Uterus (tissue), 3 donors: ENCODE measurements at regions not wholly inside any gene's neighbourhood (a gene's known extent, or its start where the extent isn't known, plus 50 kb on each side); places are given as distances from the start of the nearest gene placed in this dataset.
A peak's percentile ranks its signal among the peaks of the same experiment; 100 is the strongest.

Experiments
- DNase-seq, 2 donors: peaks; one replicate each; pipeline ENCODE4 v3.0.0-alpha.2; 2019 to 2020
- H3K27ac ChIP-seq, 2 donors: fragments of 200-600 bp; sonication (generic); 1 replicate in 1 of 2; 2 replicates in 1 of 2; pipeline ENCODE4 v1.5.1; 2016 to 2018
- H3K27me3 ChIP-seq, 2 donors: fragments of 200-600 bp; sonication (generic); one replicate each; pipeline ENCODE4 v1.5.1; 2018 to 2019; ENCODE audit warnings: control low read depth in 1 of 2
- H3K36me3 ChIP-seq, 2 donors: fragments of 200-600 bp; sonication (generic); one replicate each; pipeline ENCODE4 v1.5.1; 2019; ENCODE audit warnings: control low read depth in 1 of 2
- H3K4me1 ChIP-seq, 2 donors: fragments of 200-600 bp; sonication (generic); one replicate each; pipeline ENCODE4 v1.5.1; 2018 to 2019; ENCODE audit warnings: control low read depth in 1 of 2
- H3K4me3 ChIP-seq, 2 donors: fragments of 200-600 bp; sonication (generic); 1 replicate in 1 of 2; 2 replicates in 1 of 2; pipeline ENCODE4 v1.5.1; 2018 to 2019; ENCODE audit warnings: mild to moderate bottlenecking in 1 of 2
- H3K9me3 ChIP-seq, 2 donors: fragments of 200-600 bp; sonication (generic); one replicate each; pipeline ENCODE4 v1.5.1; 2019; ENCODE audit warnings: control low read depth in 1 of 2
- CTCF ChIP-seq, 4 experiments: fragments of 200-600 bp in 2 of 4; fragments of 450-650 bp in 2 of 4; sonication (generic) in 2 of 4; IDR thresholded peaks; one replicate each; pipeline ENCODE4 v1.5.1; 2016 to 2019; ENCODE audit warnings: antibody characterized with exemption in 4 of 4, mild to moderate bottlenecking in 2 of 4, moderate library complexity in 1 of 4
- POLR2A ChIP-seq, 2 donors: fragments of 450-650 bp; IDR thresholded peaks; one replicate each; pipeline ENCODE4 v1.6.1; 2016; ENCODE audit warnings: antibody characterized with exemption in 2 of 2, mild to moderate bottlenecking in 1 of 2, moderate library complexity in 1 of 2
- intact Hi-C: fragments of 100-400 bp; cut with DNase I; formaldehyde crosslinking; loops from one replicate; pipeline ENCODE4 v1.15.1; 2023; ENCODE audit warnings: low total_unique reads
- donor health status: DM: yes; HTN: yes; CAD: no.

- H3K27ac ChIP-seq, result no peak overlapping the region
- H3K36me3 ChIP-seq, result no peaks in the 10 kb centered on the region
- H3K4me1 ChIP-seq, result no peaks in the 10 kb centered on the region
- no peaks in the 10 kb centered on the region for H3K9me3 ChIP-seq
- TF ChIP-seq CTCF (IDR thresholded peaks at IDR 0.05) (no peak), POLR2A (IDR thresholded peaks at IDR 0.05) (no peak)
- intact Hi-C loops, result loop anchor here (10.0 kb wide), 1 partner anchor 345 kb away; no protein-coding TSS in a partner anchor
- DNase-seq, result no peak
- H3K27me3 ChIP-seq, result no peaks in the 10 kb centered on the region
- no peak overlapping the region for H3K4me3 ChIP-seq
Observed at GRCh38 chr20:22680031-22680740, 95.8 kb upstream of the FOXA2 start.

GRCh38 chr20:22681591-22682248, 97.3 kb upstream of the FOXA2 start:
- H3K4me1 ChIP-seq, result no peaks in the 10 kb centered on the region
- no peaks in the 10 kb centered on the region for H3K9me3 ChIP-seq
- DNase-seq, result no peak
- H3K36me3 ChIP-seq, result no peaks in the 10 kb centered on the region
- no peak overlapping the region for H3K4me3 ChIP-seq
- no peaks in the 10 kb centered on the region for H3K27me3 ChIP-seq
- H3K27ac ChIP-seq, result no peak overlapping the region
- TF ChIP-seq CTCF (IDR thresholded peaks at IDR 0.05) (no peak), POLR2A (IDR thresholded peaks at IDR 0.05) (no peak)
- intact Hi-C loops, result loop anchor here (10.0 kb wide), 1 partner anchor 347 kb away; no protein-coding TSS in a partner anchor

- intact Hi-C loops, result loop anchor here (10.0 kb wide), 1 partner anchor 348 kb away; no protein-coding TSS in a partner anchor
Observed at GRCh38 chr20:22682381-22682780, 98.0 kb upstream of the FOXA2 start.

GRCh38 chr20:22684072-22684762, 99.8 kb upstream of the FOXA2 start:
- intact Hi-C loops, result loop anchor here (10.0 kb wide), 1 partner anchor 349 kb away; no protein-coding TSS in a partner anchor
- peak; percentile 32 to 59 for DNase-seq

More at GRCh38 chr20:22682381-22682780, 98.0 kb upstream of the FOXA2 start:
- no peak overlapping the region for H3K27ac ChIP-seq
- TF ChIP-seq CTCF (IDR thresholded peaks at IDR 0.05), result no peak
- TF ChIP-seq POLR2A (IDR thresholded peaks at IDR 0.05), result no peak
- no peaks in the 10 kb centered on the region for H3K27me3 ChIP-seq
- no peaks in the 10 kb centered on the region for H3K9me3 ChIP-seq
- H3K4me3 ChIP-seq, result no peak overlapping the region
- no peak for DNase-seq
- H3K36me3 ChIP-seq, result no peaks in the 10 kb centered on the region
- H3K4me1 ChIP-seq, result no peaks in the 10 kb centered on the region

More at GRCh38 chr20:22684072-22684762, 99.8 kb upstream of the FOXA2 start:
- no peak overlapping the region for H3K27ac ChIP-seq
- no peaks in the 10 kb centered on the region for H3K9me3 ChIP-seq
- H3K27me3 ChIP-seq, result no peaks in the 10 kb centered on the region
- no peaks in the 10 kb centered on the region for H3K4me1 ChIP-seq
- TF ChIP-seq POLR2A (IDR thresholded peaks at IDR 0.05) (no peak), CTCF (IDR thresholded peaks at IDR 0.05) (peak; percentile 64 to 74 (median 68))
- H3K36me3 ChIP-seq, result no peaks in the 10 kb centered on the region
- H3K4me3 ChIP-seq, result no peak overlapping the region
